ENCODE measurements at regions not wholly inside any gene's neighbourhood (a gene's known extent, or its start where the extent isn't known, plus 50 kb on each side); places are given as distances from the start of the nearest gene placed in this dataset.
"Not testable (repeated sequence)": the region's sequence is repeated elsewhere in the genome, so short reads cannot be mapped to it uniquely, and the experiment has no call there.

GRCh38 chr9:22170556-22170955, 161.5 kb upstream of the CDKN2B start:
- no peak for TF ChIP-seq CTCF (IDR thresholded peaks at IDR 0.05; ENCODE audit: low read length, missing control alignments)
- no peak overlapping the region for H3K4me3 ChIP-seq (replicated peaks; ENCODE audit: low read depth, low read length)
- no peak for DNase-seq (ENCODE audit: low read depth)

- H3K4me3 ChIP-seq (replicated peaks; ENCODE audit: low read depth, low read length), result no peak overlapping the region
- TF ChIP-seq CTCF (IDR thresholded peaks at IDR 0.05; ENCODE audit: low read length, missing control alignments), result no peak
- no peak for DNase-seq (ENCODE audit: low read depth)
Observed at GRCh38 chr9:22170990-22171670, 162.0 kb upstream of the CDKN2B start.

- no peak for TF ChIP-seq CTCF (IDR thresholded peaks at IDR 0.05; ENCODE audit: low read length, missing control alignments)
- DNase-seq (ENCODE audit: low read depth), result no peak
- no peak overlapping the region for H3K4me3 ChIP-seq (replicated peaks; ENCODE audit: low read depth, low read length)
Observed at GRCh38 chr9:22171691-22172090, 162.6 kb upstream of the CDKN2B start.

- TF ChIP-seq CTCF (IDR thresholded peaks at IDR 0.05; ENCODE audit: low read length, missing control alignments), result no peak
- no peak for DNase-seq (ENCODE audit: low read depth)
Observed at GRCh38 chr9:22173908-22174307, 164.8 kb upstream of the CDKN2B start.

GRCh38 chr9:22175972-22176545, 167.0 kb upstream of the CDKN2B start:
- H3K4me3 ChIP-seq (replicated peaks; ENCODE audit: low read depth, low read length), result no peak overlapping the region
- DNase-seq (ENCODE audit: low read depth), result no peak
- TF ChIP-seq CTCF (IDR thresholded peaks at IDR 0.05; ENCODE audit: low read length, missing control alignments), result no peak

More at GRCh38 chr9:22173908-22174307, 164.8 kb upstream of the CDKN2B start:
- no peak overlapping the region for H3K4me3 ChIP-seq (replicated peaks; ENCODE audit: low read depth, low read length)

- not testable (repeated sequence) for H3K4me3 ChIP-seq (replicated peaks; ENCODE audit: low read depth, low read length); DNase-seq (ENCODE audit: low read depth)
Observed at GRCh38 chr9:22181021-22181420, 171.9 kb upstream of the CDKN2B start.

- DNase-seq (ENCODE audit: low read depth), result no peak
- no peak for TF ChIP-seq CTCF (IDR thresholded peaks at IDR 0.05; ENCODE audit: low read length, missing control alignments)
- H3K4me3 ChIP-seq (replicated peaks; ENCODE audit: low read depth, low read length), result no peak overlapping the region
Observed at GRCh38 chr9:22189471-22189870, 180.4 kb upstream of the CDKN2B start.

- not testable (repeated sequence) for DNase-seq (ENCODE audit: low read depth); H3K4me3 ChIP-seq (replicated peaks; ENCODE audit: low read depth, low read length)
Observed at GRCh38 chr9:22197000-22197399, 187.9 kb upstream of the CDKN2B start.
